K562 (cell line): ENCODE measurements at regions not wholly inside any gene's neighbourhood (a gene's known extent, or its start where the extent isn't known, plus 50 kb on each side); places are given as distances from the start of the nearest gene placed in this dataset.
A peak's percentile ranks its signal among the peaks of the same experiment; 100 is the strongest.

Experiments used
- ATAC-seq: fragments of 200-7000 bp; cut with Tn5 transposase; 3 replicates; pipeline ENCODE4 v1.9.1; 2020; ENCODE audit warnings: moderate library complexity
- BruUV-seq: library from RNA; stranded (reverse); fragments of 400-500 nt; replicated peaks from 2 replicates; lab custom pipeline; 2021; lab: Mats Ljungman, UMichigan
- CTCF ChIA-PET: fragments of 300-600 bp; formaldehyde crosslinking; extraction: SDS; loops from one replicate; lab custom pipeline; 2021; ENCODE audit warnings: low intra/inter-chr PET ratio; lab: Yijun Ruan, JAX
- POLR2A ChIA-PET: fragments of 300-600, 350-650 bp; sonication (Branson Sonifier 250); formaldehyde crosslinking; extraction: SDS; loops from one replicate; lab custom pipeline; 2021; ENCODE audit warnings: antibody characterized with exemption, inconsistent platforms; lab: Yijun Ruan, JAX
- DNase-seq, 4 experiments: peaks; one replicate each; pipeline versions ENCODE4 v3.0.0 to v3.0.0-alpha.2; 2011 to 2018; ENCODE audit warnings: low spot score in 3 of 4, mixed read lengths in 3 of 4; ENCODE audit errors: extremely low read depth in 1 of 4
- FAIRE-seq: peaks from 2 replicates; lab custom pipeline; 2011; peaks lifted over from hg19 to GRCh38; lab: Jason Lieb, UNC
- H2AFZ ChIP-seq: 2 replicates; pipeline ENCODE4 v1.6.0; 2011; ENCODE audit warnings: low read depth, low read length, control low read depth, inconsistent platforms
- H3K27ac ChIP-seq: fragments of 200-600 bp; 3 replicates; pipeline ENCODE4 v1.8.0; 2011; ENCODE audit warnings: low read depth, mild to moderate bottlenecking, control low read depth, inconsistent platforms, low read length, moderate library complexity, mixed read lengths; ENCODE audit errors: extremely low read depth
- H3K27me3 ChIP-seq, 2 experiments: fragments of 300-600 bp in 1 of 2; 2 replicates in 1 of 2; 3 replicates in 1 of 2; pipeline versions ENCODE4 v1.6.0 to v1.8.0; 2011; ENCODE audit warnings: inconsistent platforms in 2 of 2, low read length in 2 of 2, mild to moderate bottlenecking in 1 of 2, mixed read lengths in 1 of 2, moderate library complexity in 1 of 2; ENCODE audit not compliant: control insufficient read depth in 2 of 2, insufficient read depth in 2 of 2
- H3K36me3 ChIP-seq: fragments of 300-600 bp; 3 replicates; pipeline ENCODE4 v1.8.0; 2011; ENCODE audit warnings: mild to moderate bottlenecking, low read length, inconsistent platforms; ENCODE audit not compliant: control insufficient read depth, insufficient read depth
- H3K4me1 ChIP-seq, 2 experiments: fragments of 200-600 bp in 1 of 2; replicated peaks in 1 of 2; 2 replicates in 1 of 2; 3 replicates in 1 of 2; pipeline versions ENCODE4 v1.5.1 to v1.8.0; 2011; ENCODE audit warnings: inconsistent platforms in 2 of 2, low read length in 2 of 2, mild to moderate bottlenecking in 1 of 2, mixed read lengths in 1 of 2, moderate library complexity in 1 of 2; ENCODE audit not compliant: control insufficient read depth in 2 of 2, insufficient read depth in 2 of 2
- H3K4me2 ChIP-seq: 2 replicates; pipeline ENCODE4 v1.6.1; 2011; ENCODE audit warnings: low read length, control low read depth, inconsistent platforms, mixed read lengths; ENCODE audit not compliant: insufficient read depth
- H3K4me3 ChIP-seq: fragments of 200-600 bp; sonication (generic), shearing (Covaris generic); 2 replicates; pipeline ENCODE4 v1.5.1; 2016; ENCODE audit warnings: control low read depth, inconsistent platforms
- H3K79me2 ChIP-seq: fragments of 200-600 bp; 3 replicates; pipeline ENCODE4 v1.8.0; 2011; ENCODE audit warnings: low read length, inconsistent platforms; ENCODE audit not compliant: control insufficient read depth, insufficient read depth
- H3K9ac ChIP-seq, 2 experiments: 2 replicates each; pipeline versions ENCODE4 v1.6.0 to v1.6.1; 2011; ENCODE audit warnings: low read depth in 2 of 2, low read length in 2 of 2, control low read depth in 1 of 2, inconsistent platforms in 1 of 2, mild to moderate bottlenecking in 1 of 2, mixed read lengths in 1 of 2; ENCODE audit not compliant: insufficient read depth in 1 of 2
- H3K9me1 ChIP-seq: one replicate; pipeline ENCODE4 v1.6.0; 2011; ENCODE audit warnings: inconsistent platforms, mild to moderate bottlenecking, low read length, moderate library complexity; ENCODE audit not compliant: control insufficient read depth, insufficient read depth
- H3K9me3 ChIP-seq: replicated peaks from 2 replicates; pipeline ENCODE4 v1.5.1; 2011; ENCODE audit warnings: low read depth, low read length, inconsistent platforms; ENCODE audit not compliant: control insufficient read depth, insufficient read depth
- H4K20me1 ChIP-seq: replicated peaks from 2 replicates; pipeline ENCODE4 v1.6.1; 2011; ENCODE audit warnings: low read length, inconsistent platforms, mixed read lengths; ENCODE audit not compliant: control insufficient read depth, insufficient read depth
- ELF4 ChIP-seq: fragments of 450-650 bp; formaldehyde crosslinking; IDR thresholded peaks from 2 replicates; pipeline ENCODE4 v1.4.0; 2022; ENCODE audit warnings: missing genetic modification characterization
- RAD21 ChIP-seq, 2 experiments: fragments of 250-450 bp in 1 of 2; fragments of 450-650 bp in 1 of 2; sonication (Bioruptor Pico) in 1 of 2; formaldehyde crosslinking in 1 of 2; IDR thresholded peaks in 1 of 2; conservative IDR thresholded peaks in 1 of 2; 2 replicates each; pipeline versions ENCODE4 v1.4.0 to v1.8.0; 2020 to 2022; ENCODE audit warnings: mild to moderate bottlenecking in 2 of 2, moderate library complexity in 1 of 2
- RBBP5 ChIP-seq: fragments of 200-600 bp; sonication (generic); IDR thresholded peaks from 2 replicates; pipeline ENCODE4 v1.6.1; 2012; ENCODE audit warnings: borderline replicate concordance, mild to moderate bottlenecking, low read length, control low read depth, inconsistent platforms; ENCODE audit not compliant: insufficient read depth, poor library complexity, severe bottlenecking
- XRCC5 ChIP-seq: fragments of 200-400 bp; formaldehyde crosslinking; IDR thresholded peaks from 2 replicates; pipeline ENCODE4 v1.6.1; 2017; ENCODE audit warnings: low read depth, mild to moderate bottlenecking, low read length
- YY1 ChIP-seq, 3 experiments: IDR thresholded peaks; 2 replicates each; pipeline ENCODE4 v1.6.1; 2011; ENCODE audit warnings: low read length in 2 of 3, mild to moderate bottlenecking in 2 of 3, moderate library complexity in 2 of 3, borderline replicate concordance in 1 of 3, control low read depth in 1 of 3, low read depth in 1 of 3; ENCODE audit not compliant: insufficient read depth in 3 of 3, insufficient replicate concordance in 2 of 3, control insufficient read depth in 1 of 3, insufficient read length in 1 of 3; ENCODE audit errors: extremely low read depth in 1 of 3
- ZNF174 ChIP-seq: fragments of 250-450 bp; sonication (Bioruptor Pico); IDR thresholded peaks from 2 replicates; pipeline ENCODE4 v1.4.0; 2020; ENCODE audit warnings: mild to moderate bottlenecking
- WGBS: fragments of 100-300 bp; shearing (Covaris generic); methylation state at CpG from one replicate; pipeline ENCODE4 v1.1.6; 2016; ENCODE audit warnings: low coverage, mixed read lengths; ENCODE audit not compliant: insufficient coverage; ENCODE audit errors: missing lambda C conversion rate; 5-methylcytosine and 5-hydroxymethylcytosine counted together
- in situ Hi-C: fragments of 300-500 bp; cut with MboI; formaldehyde crosslinking; loops from 4 replicates; pipeline ENCODE4 v1.15.0; 2018; ENCODE audit warnings: inconsistent platforms, mixed read lengths
- intact Hi-C: fragments of 100-400 bp; cut with micrococcal nuclease; formaldehyde crosslinking; loops from 2 replicates; pipeline ENCODE4 v1.14.2; 2022
- TF ChIP-seq, protein P1 (sequence below): sonication (generic); formaldehyde crosslinking; IDR thresholded peaks from 2 replicates; pipeline ENCODE4 v1.8.0; 2022; ENCODE audit warnings: missing genetic modification reagents, mild to moderate bottlenecking, moderate library complexity, borderline replicate concordance
- TF ChIP-seq, protein P2 (sequence below), 2 experiments: IDR thresholded peaks; 2 replicates each; pipeline ENCODE4 v1.6.1; 2012; ENCODE audit warnings: improper control_type of control experiment in 2 of 2, low read depth in 2 of 2, low read length in 2 of 2, borderline replicate concordance in 1 of 2
- TF ChIP-seq, protein P3 (sequence below): fragments of 150-350 bp; IDR thresholded peaks from 2 replicates; pipeline ENCODE4 v1.6.1; 2014; ENCODE audit warnings: low read depth, mild to moderate bottlenecking, low read length, borderline replicate concordance

DNA sequence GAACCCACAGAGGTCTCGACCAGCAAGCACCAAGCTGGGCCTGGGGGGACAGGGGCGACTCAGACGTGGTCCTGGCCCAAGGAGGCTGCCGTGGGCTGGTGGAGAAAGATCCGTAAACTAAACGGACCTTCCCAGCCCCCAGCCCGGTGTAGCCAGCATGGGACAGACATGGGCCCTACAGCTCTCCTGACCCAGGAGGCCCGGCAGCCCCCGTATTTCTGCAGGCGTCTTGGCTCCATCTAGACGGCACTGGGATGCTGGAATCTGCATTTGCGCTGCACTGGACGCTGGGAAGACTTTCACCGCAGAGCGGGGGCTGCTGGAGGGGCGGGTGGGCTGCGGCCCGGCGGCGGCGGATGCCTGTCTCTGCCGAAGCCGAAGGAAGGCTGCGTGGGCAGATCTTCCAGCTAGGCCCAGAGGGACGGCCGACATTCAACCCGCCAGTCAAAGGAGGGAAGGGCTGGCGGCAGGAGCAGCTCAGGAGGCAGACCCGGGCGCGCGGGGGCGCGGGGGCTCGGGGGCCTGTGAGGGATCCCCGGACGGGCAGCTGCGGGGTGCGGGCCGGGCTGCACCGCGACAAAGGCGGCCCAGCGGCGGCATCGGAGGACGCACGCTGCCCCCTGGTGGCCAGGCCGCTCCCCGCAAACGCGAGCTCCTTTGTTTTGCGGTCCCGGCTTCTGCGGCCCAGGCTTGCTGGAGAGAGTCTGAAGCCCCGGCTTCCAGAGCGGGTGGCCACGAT is 266.2 kb downstream of the NSG2 start:
- in situ Hi-C loops, result loop anchor here (10.0 to 25.0 kb wide), 3 partner anchors 267 to 1599 kb away; partner anchors contain the start of genes BOD1 and NSG2
- H3K9me1 ChIP-seq, result no peaks in the 10 kb centered on the region
- no peak for TF ChIP-seq XRCC5
- TF ChIP-seq, protein P1, sequence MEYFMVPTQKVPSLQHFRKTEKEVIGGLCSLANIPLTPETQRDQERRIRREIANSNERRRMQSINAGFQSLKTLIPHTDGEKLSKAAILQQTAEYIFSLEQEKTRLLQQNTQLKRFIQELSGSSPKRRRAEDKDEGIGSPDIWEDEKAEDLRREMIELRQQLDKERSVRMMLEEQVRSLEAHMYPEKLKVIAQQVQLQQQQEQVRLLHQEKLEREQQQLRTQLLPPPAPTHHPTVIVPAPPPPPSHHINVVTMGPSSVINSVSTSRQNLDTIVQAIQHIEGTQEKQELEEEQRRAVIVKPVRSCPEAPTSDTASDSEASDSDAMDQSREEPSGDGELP, result no peak
- no peak for TF ChIP-seq ZNF174 (CRISPR knock-in tag)
- TF ChIP-seq, protein P2, sequence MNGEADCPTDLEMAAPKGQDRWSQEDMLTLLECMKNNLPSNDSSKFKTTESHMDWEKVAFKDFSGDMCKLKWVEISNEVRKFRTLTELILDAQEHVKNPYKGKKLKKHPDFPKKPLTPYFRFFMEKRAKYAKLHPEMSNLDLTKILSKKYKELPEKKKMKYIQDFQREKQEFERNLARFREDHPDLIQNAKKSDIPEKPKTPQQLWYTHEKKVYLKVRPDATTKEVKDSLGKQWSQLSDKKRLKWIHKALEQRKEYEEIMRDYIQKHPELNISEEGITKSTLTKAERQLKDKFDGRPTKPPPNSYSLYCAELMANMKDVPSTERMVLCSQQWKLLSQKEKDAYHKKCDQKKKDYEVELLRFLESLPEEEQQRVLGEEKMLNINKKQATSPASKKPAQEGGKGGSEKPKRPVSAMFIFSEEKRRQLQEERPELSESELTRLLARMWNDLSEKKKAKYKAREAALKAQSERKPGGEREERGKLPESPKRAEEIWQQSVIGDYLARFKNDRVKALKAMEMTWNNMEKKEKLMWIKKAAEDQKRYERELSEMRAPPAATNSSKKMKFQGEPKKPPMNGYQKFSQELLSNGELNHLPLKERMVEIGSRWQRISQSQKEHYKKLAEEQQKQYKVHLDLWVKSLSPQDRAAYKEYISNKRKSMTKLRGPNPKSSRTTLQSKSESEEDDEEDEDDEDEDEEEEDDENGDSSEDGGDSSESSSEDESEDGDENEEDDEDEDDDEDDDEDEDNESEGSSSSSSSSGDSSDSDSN (IDR thresholded peaks at IDR 0.05; ENCODE audit: borderline replicate concordance in 1 of 2, low read depth in 2 of 2, low read length in 2 of 2), result 0 out of 4 replicates have a peak, but pooled peaks of 1 of the 2 experiments have one; percentile 45
- no peak for TF ChIP-seq ELF4 (CRISPR knock-in tag)
- TF ChIP-seq YY1 (IDR thresholded peaks at IDR 0.05; ENCODE audit: borderline replicate concordance in 1 of 3, control insufficient read depth in 1 of 3, extremely low read depth in 1 of 3, insufficient read depth in 3 of 3, insufficient read length in 1 of 3, insufficient replicate concordance in 2 of 3, low read depth in 1 of 3, low read length in 2 of 3), result no peak
- TF ChIP-seq RAD21 (CRISPR knock-in tag; conservative IDR thresholded peaks at IDR 0.05 in 1 of 2, IDR thresholded peaks at IDR 0.05 in 1 of 2), result peak; percentile 84 to 88
- no peak for TF ChIP-seq RBBP5
- TF ChIP-seq, protein P3, sequence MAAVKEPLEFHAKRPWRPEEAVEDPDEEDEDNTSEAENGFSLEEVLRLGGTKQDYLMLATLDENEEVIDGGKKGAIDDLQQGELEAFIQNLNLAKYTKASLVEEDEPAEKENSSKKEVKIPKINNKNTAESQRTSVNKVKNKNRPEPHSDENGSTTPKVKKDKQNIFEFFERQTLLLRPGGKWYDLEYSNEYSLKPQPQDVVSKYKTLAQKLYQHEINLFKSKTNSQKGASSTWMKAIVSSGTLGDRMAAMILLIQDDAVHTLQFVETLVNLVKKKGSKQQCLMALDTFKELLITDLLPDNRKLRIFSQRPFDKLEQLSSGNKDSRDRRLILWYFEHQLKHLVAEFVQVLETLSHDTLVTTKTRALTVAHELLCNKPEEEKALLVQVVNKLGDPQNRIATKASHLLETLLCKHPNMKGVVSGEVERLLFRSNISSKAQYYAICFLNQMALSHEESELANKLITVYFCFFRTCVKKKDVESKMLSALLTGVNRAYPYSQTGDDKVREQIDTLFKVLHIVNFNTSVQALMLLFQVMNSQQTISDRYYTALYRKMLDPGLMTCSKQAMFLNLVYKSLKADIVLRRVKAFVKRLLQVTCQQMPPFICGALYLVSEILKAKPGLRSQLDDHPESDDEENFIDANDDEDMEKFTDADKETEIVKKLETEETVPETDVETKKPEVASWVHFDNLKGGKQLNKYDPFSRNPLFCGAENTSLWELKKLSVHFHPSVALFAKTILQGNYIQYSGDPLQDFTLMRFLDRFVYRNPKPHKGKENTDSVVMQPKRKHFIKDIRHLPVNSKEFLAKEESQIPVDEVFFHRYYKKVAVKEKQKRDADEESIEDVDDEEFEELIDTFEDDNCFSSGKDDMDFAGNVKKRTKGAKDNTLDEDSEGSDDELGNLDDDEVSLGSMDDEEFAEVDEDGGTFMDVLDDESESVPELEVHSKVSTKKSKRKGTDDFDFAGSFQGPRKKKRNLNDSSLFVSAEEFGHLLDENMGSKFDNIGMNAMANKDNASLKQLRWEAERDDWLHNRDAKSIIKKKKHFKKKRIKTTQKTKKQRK, result no peak

More for the DNA sequence above, 266.2 kb downstream of the NSG2 start:
- DNase-seq, result peak; percentile 65 to 83 (median 78)
- no peak for FAIRE-seq
- no peaks in the 10 kb centered on the region for H3K79me2 ChIP-seq
- no peaks in the 10 kb centered on the region for H3K36me3 ChIP-seq
- H3K4me2 ChIP-seq, result no peak overlapping the region; the same call in 1 of the 2 replicates
- WGBS, result 4% methylated on average over 34 of the region's 58 CpGs
- no peak overlapping the region for H3K4me3 ChIP-seq
- H3K27me3 ChIP-seq, result peaks cover 15 to 82% of the 10 kb centered on the region in 2 experiments
- H3K4me1 ChIP-seq, result peaks cover 0 to 15% of the 10 kb centered on the region in 2 experiments; a peak in 2 of 5 replicates
- no peak overlapping the region; the same call in 1 of the 2 replicates for H2AFZ ChIP-seq
- ATAC-seq, result peak; percentile 98
- no peaks in the 10 kb centered on the region for H3K9me3 ChIP-seq
- intact Hi-C loops, result loop anchor here (1.0 kb wide), 1 partner anchor 266 kb away; the partner anchor contains the start of gene NSG2
- no TSS peak for BruUV-seq
- H4K20me1 ChIP-seq, result no peaks in the 10 kb centered on the region; the same call in 1 of the 2 replicates
- no peak overlapping the region for H3K9ac ChIP-seq
- H3K27ac ChIP-seq, result no peak overlapping the region
- POLR2A ChIA-PET, result no interaction called here
- CTCF ChIA-PET, result interaction anchor here (1.1 to 2.0 kb wide), 5 partner anchors 267 to 1018 kb away, joined by 4 to 16 read pairs (median 7); partner anchors contain the start of gene NSG2
